H1 (cell line): ENCODE measurements at regions not wholly inside any gene's neighbourhood (a gene's known extent, or its start where the extent isn't known, plus 50 kb on each side); places are given as distances from the start of the nearest gene placed in this dataset.

Source experiments
- CHD1 ChIP-seq: IDR thresholded peaks from 2 replicates; pipeline ENCODE4 v1.6.1; 2012; ENCODE audit warnings: low read depth, low read length, improper control_type of control experiment
- EP300 ChIP-seq, 2 experiments: IDR thresholded peaks; 1 replicate in 1 of 2; 2 replicates in 1 of 2; pipeline ENCODE4 v1.6.1; 2011 to 2012; ENCODE audit warnings: low read depth in 2 of 2, low read length in 2 of 2, mild to moderate bottlenecking in 2 of 2, borderline replicate concordance in 1 of 2, inconsistent platforms in 1 of 2, moderate library complexity in 1 of 2
- EZH2 ChIP-seq: fragments of 200-600 bp; sonication (generic); IDR thresholded peaks from 2 replicates; pipeline ENCODE4 v1.7.1; 2012; ENCODE audit warnings: low read depth, mild to moderate bottlenecking, moderate library complexity, low read length, inconsistent platforms; ENCODE audit not compliant: severe bottlenecking
- JUN ChIP-seq: IDR thresholded peaks from 2 replicates; pipeline ENCODE4 v1.6.1; 2011; ENCODE audit warnings: low read depth, mild to moderate bottlenecking, improper control_type of control experiment, low read length
- POLR2A ChIP-seq, 2 experiments: IDR thresholded peaks; 1 replicate in 1 of 2; 2 replicates in 1 of 2; pipeline ENCODE4 v1.6.1; 2011; ENCODE audit warnings: low read depth in 2 of 2, low read length in 2 of 2, mild to moderate bottlenecking in 2 of 2; ENCODE audit errors: control extremely low read depth in 1 of 2
- RNF2 ChIP-seq: fragments of 200-900, 300-1000 bp; sonication (generic); IDR thresholded peaks from 2 replicates; pipeline ENCODE4 v1.7.1; 2016; ENCODE audit warnings: borderline replicate concordance, low read depth, mild to moderate bottlenecking, antibody characterized with exemption, low read length; ENCODE audit not compliant: poor library complexity, severe bottlenecking; ENCODE audit errors: missing control alignments
- SIRT6 ChIP-seq: IDR thresholded peaks from one replicate; pipeline ENCODE4 v1.7.1; 2012; ENCODE audit warnings: low read length, inconsistent platforms
- SIX5 ChIP-seq: IDR thresholded peaks from 2 replicates; pipeline ENCODE4 v1.6.1; 2011; ENCODE audit warnings: mild to moderate bottlenecking, low read depth, low read length
- SP2 ChIP-seq: IDR thresholded peaks from 2 replicates; pipeline ENCODE4 v1.6.1; 2012; ENCODE audit warnings: mild to moderate bottlenecking, low read length, inconsistent platforms
- TCF12 ChIP-seq: IDR thresholded peaks from 2 replicates; pipeline ENCODE4 v1.6.1; 2011; ENCODE audit warnings: low read depth, mild to moderate bottlenecking, low read length
- YY1 ChIP-seq: IDR thresholded peaks from 2 replicates; pipeline ENCODE4 v1.6.1; 2011; ENCODE audit warnings: low read depth, mild to moderate bottlenecking, low read length
- TF ChIP-seq, protein P1 (sequence below), 3 experiments: IDR thresholded peaks; 1 replicate in 2 of 3; 2 replicates in 1 of 3; pipeline versions ENCODE4 v1.5.1 to v1.6.1; 2011; ENCODE audit warnings: low read length in 3 of 3, mild to moderate bottlenecking in 3 of 3, inconsistent platforms in 2 of 3, low read depth in 1 of 3, moderate library complexity in 1 of 3; ENCODE audit not compliant: insufficient read depth in 1 of 3; ENCODE audit errors: control extremely low read depth in 1 of 3

DNA sequence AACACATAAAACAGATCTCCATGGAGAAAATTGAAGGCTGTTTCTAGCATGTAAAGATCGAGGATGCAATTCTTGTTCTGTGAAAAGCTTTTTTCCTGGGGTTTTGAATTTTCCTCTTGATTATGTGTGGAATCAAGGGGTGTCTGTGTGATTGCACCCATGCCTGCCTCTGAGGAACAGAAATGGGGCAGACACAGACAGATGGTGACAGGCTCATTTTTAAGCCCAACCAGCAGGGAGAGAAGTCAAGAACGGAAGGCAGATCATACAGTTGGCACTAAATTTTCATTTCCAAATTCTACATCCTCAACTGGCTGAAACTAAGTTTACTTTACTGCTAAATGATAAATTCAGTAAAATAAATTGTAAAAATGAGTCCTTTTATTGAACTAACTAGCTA is 1037.7 kb upstream of the KLHL29 start:
- TF ChIP-seq, protein P1, sequence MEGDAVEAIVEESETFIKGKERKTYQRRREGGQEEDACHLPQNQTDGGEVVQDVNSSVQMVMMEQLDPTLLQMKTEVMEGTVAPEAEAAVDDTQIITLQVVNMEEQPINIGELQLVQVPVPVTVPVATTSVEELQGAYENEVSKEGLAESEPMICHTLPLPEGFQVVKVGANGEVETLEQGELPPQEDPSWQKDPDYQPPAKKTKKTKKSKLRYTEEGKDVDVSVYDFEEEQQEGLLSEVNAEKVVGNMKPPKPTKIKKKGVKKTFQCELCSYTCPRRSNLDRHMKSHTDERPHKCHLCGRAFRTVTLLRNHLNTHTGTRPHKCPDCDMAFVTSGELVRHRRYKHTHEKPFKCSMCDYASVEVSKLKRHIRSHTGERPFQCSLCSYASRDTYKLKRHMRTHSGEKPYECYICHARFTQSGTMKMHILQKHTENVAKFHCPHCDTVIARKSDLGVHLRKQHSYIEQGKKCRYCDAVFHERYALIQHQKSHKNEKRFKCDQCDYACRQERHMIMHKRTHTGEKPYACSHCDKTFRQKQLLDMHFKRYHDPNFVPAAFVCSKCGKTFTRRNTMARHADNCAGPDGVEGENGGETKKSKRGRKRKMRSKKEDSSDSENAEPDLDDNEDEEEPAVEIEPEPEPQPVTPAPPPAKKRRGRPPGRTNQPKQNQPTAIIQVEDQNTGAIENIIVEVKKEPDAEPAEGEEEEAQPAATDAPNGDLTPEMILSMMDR (IDR thresholded peaks at IDR 0.05; ENCODE audit: control extremely low read depth in 1 of 3, insufficient read depth in 1 of 3, low read depth in 1 of 3, low read length in 3 of 3) = no peak
- TF ChIP-seq POLR2A (IDR thresholded peaks at IDR 0.05; ENCODE audit: control extremely low read depth in 1 of 2, low read depth in 2 of 2, low read length in 2 of 2) = no peak
- no peak for TF ChIP-seq RNF2
- no peak for TF ChIP-seq SIRT6
- TF ChIP-seq JUN = no peak
- TF ChIP-seq SP2 = no peak
- no peak for TF ChIP-seq EZH2
- TF ChIP-seq TCF12 = no peak
- TF ChIP-seq EP300 (IDR thresholded peaks at IDR 0.05; ENCODE audit: borderline replicate concordance in 1 of 2, low read depth in 2 of 2, low read length in 2 of 2) = no peak
- no peak for TF ChIP-seq YY1
- TF ChIP-seq SIX5 = no peak
- TF ChIP-seq CHD1 = no peak
